ENCODE measurements at regions not wholly inside any gene's neighbourhood (a gene's known extent, or its start where the extent isn't known, plus 50 kb on each side); places are given as distances from the start of the nearest gene placed in this dataset.

DNA sequence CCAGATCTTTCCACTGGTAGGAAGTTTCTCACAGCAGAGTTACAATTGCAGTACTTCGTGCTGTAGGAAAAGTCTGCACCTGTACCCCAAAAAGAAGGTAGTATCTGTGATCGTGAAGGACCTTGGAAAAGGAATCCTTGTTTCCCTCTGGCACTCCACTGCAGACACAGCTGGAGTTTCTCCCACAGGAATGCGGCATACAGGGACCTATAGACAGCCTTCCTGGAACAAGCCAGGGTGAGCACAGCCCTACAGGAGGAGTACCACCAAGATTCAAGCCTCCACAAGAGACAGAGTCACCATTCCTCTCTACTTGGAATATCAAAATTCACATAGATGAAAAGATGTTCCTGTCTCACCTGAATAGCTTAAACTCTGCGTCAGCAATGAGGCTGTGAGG, 372.4 kb downstream of the CMPK2 start:
- TF ChIP-seq ESRRA (CRISPR knock-in tag; IDR thresholded peaks at IDR 0.05; ENCODE audit: borderline replicate concordance): no peak
- no peak for TF ChIP-seq RELA (CRISPR knock-in tag; IDR thresholded peaks at IDR 0.05; ENCODE audit: borderline replicate concordance)
- TF ChIP-seq, protein P1, sequence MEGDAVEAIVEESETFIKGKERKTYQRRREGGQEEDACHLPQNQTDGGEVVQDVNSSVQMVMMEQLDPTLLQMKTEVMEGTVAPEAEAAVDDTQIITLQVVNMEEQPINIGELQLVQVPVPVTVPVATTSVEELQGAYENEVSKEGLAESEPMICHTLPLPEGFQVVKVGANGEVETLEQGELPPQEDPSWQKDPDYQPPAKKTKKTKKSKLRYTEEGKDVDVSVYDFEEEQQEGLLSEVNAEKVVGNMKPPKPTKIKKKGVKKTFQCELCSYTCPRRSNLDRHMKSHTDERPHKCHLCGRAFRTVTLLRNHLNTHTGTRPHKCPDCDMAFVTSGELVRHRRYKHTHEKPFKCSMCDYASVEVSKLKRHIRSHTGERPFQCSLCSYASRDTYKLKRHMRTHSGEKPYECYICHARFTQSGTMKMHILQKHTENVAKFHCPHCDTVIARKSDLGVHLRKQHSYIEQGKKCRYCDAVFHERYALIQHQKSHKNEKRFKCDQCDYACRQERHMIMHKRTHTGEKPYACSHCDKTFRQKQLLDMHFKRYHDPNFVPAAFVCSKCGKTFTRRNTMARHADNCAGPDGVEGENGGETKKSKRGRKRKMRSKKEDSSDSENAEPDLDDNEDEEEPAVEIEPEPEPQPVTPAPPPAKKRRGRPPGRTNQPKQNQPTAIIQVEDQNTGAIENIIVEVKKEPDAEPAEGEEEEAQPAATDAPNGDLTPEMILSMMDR (IDR thresholded peaks at IDR 0.05): no peak
- no peak for TF ChIP-seq NR2C2 (CRISPR knock-in tag; IDR thresholded peaks at IDR 0.05)
- TF ChIP-seq HMGXB4 (CRISPR knock-in tag; IDR thresholded peaks at IDR 0.05): no peak

Data from WTC11 (cell line).